ENCODE measurements at regions not wholly inside any gene's neighbourhood (a gene's known extent, or its start where the extent isn't known, plus 50 kb on each side); places are given as distances from the start of the nearest gene placed in this dataset.

- no peaks in the 10 kb centered on the region for H3K36me3 Mint-ChIP-seq (ENCODE audit: low read depth)
- no peak overlapping the region for H3K4me3 Mint-ChIP-seq
- H3K4me1 Mint-ChIP-seq, result no peaks in the 10 kb centered on the region
- H3K27me3 Mint-ChIP-seq, result peaks cover 13% of the 10 kb centered on the region
- no peak for ATAC-seq (replicated peaks)
- H3K27ac Mint-ChIP-seq, result no peak overlapping the region
- H3K9me3 Mint-ChIP-seq, result no peaks in the 10 kb centered on the region
These were observed 318.3 kb downstream of the RRAGC start for GRCh38 chr1:38541223-38541622.

GRCh38 chr1:38539931-38540330 lies 319.6 kb downstream of the RRAGC start:
- H3K27ac Mint-ChIP-seq, result no peak overlapping the region
- no peaks in the 10 kb centered on the region for H3K9me3 Mint-ChIP-seq
- H3K36me3 Mint-ChIP-seq (ENCODE audit: low read depth), result no peaks in the 10 kb centered on the region
- no peaks in the 10 kb centered on the region for H3K4me1 Mint-ChIP-seq
- no peak for ATAC-seq (replicated peaks)
- H3K4me3 Mint-ChIP-seq, result no peak overlapping the region
- H3K27me3 Mint-ChIP-seq, result peaks cover 13% of the 10 kb centered on the region

- Mint-ChIP-seq H3K4me1 (peaks cover 4% of the 10 kb centered on the region), H3K36me3 (ENCODE audit: low read depth) (no peaks in the 10 kb centered on the region), H3K9me3 (no peaks in the 10 kb centered on the region), H3K27me3 (peaks cover 13% of the 10 kb centered on the region), H3K27ac (no peak overlapping the region), H3K4me3 (no peak overlapping the region)
- no peak for ATAC-seq (replicated peaks)
These were observed 320.7 kb downstream of the RRAGC start for GRCh38 chr1:38538834-38539233.

- Mint-ChIP-seq H3K4me3 (no peak overlapping the region), H3K4me1 (peaks cover 7% of the 10 kb centered on the region), H3K36me3 (ENCODE audit: low read depth) (no peaks in the 10 kb centered on the region), H3K27me3 (peaks cover 7% of the 10 kb centered on the region), H3K27ac (no peak overlapping the region), H3K9me3 (no peaks in the 10 kb centered on the region)
- no peak for ATAC-seq (replicated peaks)
These were observed 323.5 kb downstream of the RRAGC start for GRCh38 chr1:38536089-38536488.

- Mint-ChIP-seq H3K27me3 (no peaks in the 10 kb centered on the region), H3K4me1 (peaks cover 7% of the 10 kb centered on the region), H3K4me3 (no peak overlapping the region), H3K27ac (no peak overlapping the region), H3K9me3 (no peaks in the 10 kb centered on the region), H3K36me3 (ENCODE audit: low read depth) (no peaks in the 10 kb centered on the region)
- no peak for ATAC-seq (replicated peaks)
These were observed 325.1 kb downstream of the RRAGC start for GRCh38 chr1:38534473-38534823.

GRCh38 chr1:38533772-38534472 lies 325.6 kb downstream of the RRAGC start:
- no peaks in the 10 kb centered on the region for H3K27me3 Mint-ChIP-seq
- H3K27ac Mint-ChIP-seq, result no peak overlapping the region
- peaks cover 7% of the 10 kb centered on the region for H3K4me1 Mint-ChIP-seq
- peak; percentile 99 for ATAC-seq (replicated peaks)
- H3K4me3 Mint-ChIP-seq, result no peak overlapping the region
- H3K36me3 Mint-ChIP-seq (ENCODE audit: low read depth), result no peaks in the 10 kb centered on the region
- no peaks in the 10 kb centered on the region for H3K9me3 Mint-ChIP-seq

GRCh38 chr1:38530957-38531356 lies 328.6 kb downstream of the RRAGC start:
- no peaks in the 10 kb centered on the region for H3K9me3 Mint-ChIP-seq
- H3K27ac Mint-ChIP-seq, result no peak overlapping the region
- no peaks in the 10 kb centered on the region for H3K36me3 Mint-ChIP-seq (ENCODE audit: low read depth)
- peaks cover 11% of the 10 kb centered on the region for H3K4me1 Mint-ChIP-seq
- no peak overlapping the region for H3K4me3 Mint-ChIP-seq
- H3K27me3 Mint-ChIP-seq, result peaks cover 4% of the 10 kb centered on the region
- ATAC-seq (replicated peaks), result no peak

- ATAC-seq (replicated peaks), result no peak
- H3K9me3 Mint-ChIP-seq, result no peaks in the 10 kb centered on the region
- no peak overlapping the region for H3K4me3 Mint-ChIP-seq
- H3K4me1 Mint-ChIP-seq, result peaks cover 11% of the 10 kb centered on the region
- H3K27ac Mint-ChIP-seq, result no peak overlapping the region
- peaks cover 8% of the 10 kb centered on the region for H3K27me3 Mint-ChIP-seq
- no peaks in the 10 kb centered on the region for H3K36me3 Mint-ChIP-seq (ENCODE audit: low read depth)
These were observed 329.6 kb downstream of the RRAGC start for GRCh38 chr1:38529946-38530345.

GRCh38 chr1:38529391-38529790 lies 330.2 kb downstream of the RRAGC start:
- H3K27ac Mint-ChIP-seq, result no peak overlapping the region
- no peak overlapping the region for H3K4me3 Mint-ChIP-seq
- H3K36me3 Mint-ChIP-seq (ENCODE audit: low read depth), result no peaks in the 10 kb centered on the region
- H3K27me3 Mint-ChIP-seq, result peaks cover 9% of the 10 kb centered on the region
- H3K4me1 Mint-ChIP-seq, result peaks cover 11% of the 10 kb centered on the region
- H3K9me3 Mint-ChIP-seq, result no peaks in the 10 kb centered on the region
- no peak for ATAC-seq (replicated peaks)

GRCh38 chr1:38528623-38529022 lies 330.9 kb downstream of the RRAGC start:
- Mint-ChIP-seq H3K4me1 (peaks cover 5% of the 10 kb centered on the region), H3K27ac (no peak overlapping the region), H3K9me3 (no peaks in the 10 kb centered on the region), H3K4me3 (no peak overlapping the region), H3K36me3 (ENCODE audit: low read depth) (no peaks in the 10 kb centered on the region), H3K27me3 (peaks cover 13% of the 10 kb centered on the region)
- no peak for ATAC-seq (replicated peaks)

- H3K4me1 Mint-ChIP-seq, result peaks cover 5% of the 10 kb centered on the region
- H3K4me3 Mint-ChIP-seq, result peak overlapping the region; percentile 35
- no peaks in the 10 kb centered on the region for H3K36me3 Mint-ChIP-seq (ENCODE audit: low read depth)
- no peak overlapping the region for H3K27ac Mint-ChIP-seq
- H3K27me3 Mint-ChIP-seq, result peaks cover 18% of the 10 kb centered on the region
- ATAC-seq (replicated peaks), result peak; percentile 85
- no peaks in the 10 kb centered on the region for H3K9me3 Mint-ChIP-seq
These were observed 332.1 kb downstream of the RRAGC start for GRCh38 chr1:38527373-38527966.

GRCh38 chr1:38526046-38526445 lies 333.5 kb downstream of the RRAGC start:
- no peak overlapping the region for H3K27ac Mint-ChIP-seq
- no peaks in the 10 kb centered on the region for H3K9me3 Mint-ChIP-seq
- ATAC-seq (replicated peaks), result no peak

GRCh38 chr1:38525343-38526043 lies 334.1 kb downstream of the RRAGC start:
- Mint-ChIP-seq H3K4me1 (peaks cover 5% of the 10 kb centered on the region), H3K27ac (no peak overlapping the region), H3K27me3 (peaks cover 18% of the 10 kb centered on the region), H3K36me3 (ENCODE audit: low read depth) (no peaks in the 10 kb centered on the region), H3K9me3 (no peaks in the 10 kb centered on the region), H3K4me3 (no peak overlapping the region)
- no peak for ATAC-seq (replicated peaks)

More at GRCh38 chr1:38526046-38526445, 333.5 kb downstream of the RRAGC start:
- peaks cover 18% of the 10 kb centered on the region for H3K27me3 Mint-ChIP-seq
- no peaks in the 10 kb centered on the region for H3K36me3 Mint-ChIP-seq (ENCODE audit: low read depth)
- H3K4me1 Mint-ChIP-seq, result peaks cover 5% of the 10 kb centered on the region
- no peak overlapping the region for H3K4me3 Mint-ChIP-seq

GRCh38 chr1:38524025-38524641 lies 335.4 kb downstream of the RRAGC start:
- H3K9me3 Mint-ChIP-seq, result no peaks in the 10 kb centered on the region
- peaks cover 5% of the 10 kb centered on the region for H3K4me1 Mint-ChIP-seq
- peaks cover 21% of the 10 kb centered on the region for H3K27me3 Mint-ChIP-seq
- H3K27ac Mint-ChIP-seq, result no peak overlapping the region
- no peaks in the 10 kb centered on the region for H3K36me3 Mint-ChIP-seq (ENCODE audit: low read depth)
- no peak overlapping the region for H3K4me3 Mint-ChIP-seq
- ATAC-seq (replicated peaks), result no peak

GRCh38 chr1:38523568-38523939 lies 336.0 kb downstream of the RRAGC start:
- no peak overlapping the region for H3K27ac Mint-ChIP-seq
- peaks cover 22% of the 10 kb centered on the region for H3K27me3 Mint-ChIP-seq
- H3K36me3 Mint-ChIP-seq (ENCODE audit: low read depth), result no peaks in the 10 kb centered on the region
- no peak for ATAC-seq (replicated peaks)
- H3K4me3 Mint-ChIP-seq, result no peak overlapping the region
- no peaks in the 10 kb centered on the region for H3K9me3 Mint-ChIP-seq
- H3K4me1 Mint-ChIP-seq, result peaks cover 5% of the 10 kb centered on the region

All from activated T-helper 17 cell treated with anti-CD3 and anti-CD28 coated beads, Interleukin-2, amount 50 U/mL, for 72 hours (primary cell).